ENCODE measurements at regions not wholly inside any gene's neighbourhood (a gene's known extent, or its start where the extent isn't known, plus 50 kb on each side); places are given as distances from the start of the nearest gene placed in this dataset.

DNA sequence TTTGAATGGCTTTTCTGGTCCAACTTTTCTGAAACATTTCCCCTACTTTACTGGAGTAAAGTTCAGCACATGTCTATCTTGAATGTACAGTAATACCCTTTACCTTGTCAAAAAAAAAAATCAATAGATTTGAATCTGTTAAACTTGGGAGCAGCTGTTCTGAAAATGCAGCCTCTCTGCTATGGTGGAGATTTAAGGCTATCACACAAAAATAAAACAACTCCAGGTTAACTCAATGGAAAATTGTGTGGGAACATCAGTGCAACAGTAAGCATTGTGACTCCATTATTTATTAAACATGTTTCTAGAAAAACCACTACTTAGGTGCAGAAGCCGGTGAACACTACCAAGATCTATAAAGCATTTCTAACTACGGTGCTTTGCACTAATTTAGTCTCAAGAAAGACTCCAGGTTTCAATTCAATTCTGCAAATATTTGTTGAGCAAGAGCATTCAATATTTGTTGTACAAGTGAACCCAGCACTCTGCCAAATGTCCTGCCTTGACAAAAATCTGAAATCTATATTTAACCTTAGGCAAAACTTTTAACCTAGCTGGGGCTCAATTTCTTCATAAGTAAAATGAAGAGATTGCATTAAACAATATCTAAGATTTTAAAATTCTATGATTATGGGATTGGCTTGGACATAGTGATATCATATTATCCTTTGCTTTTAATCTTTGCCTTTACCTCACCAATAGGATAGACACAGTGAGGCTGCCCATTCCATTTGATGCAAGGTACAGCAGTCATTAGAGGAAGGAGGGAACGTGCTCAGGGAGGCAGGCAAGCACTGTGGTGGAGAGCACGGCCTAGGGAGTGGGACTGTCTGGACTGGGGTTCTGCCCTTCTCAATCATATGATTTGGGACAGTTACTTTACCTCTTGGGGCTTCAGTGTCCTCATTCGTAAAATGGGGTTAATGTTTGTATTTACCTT lies 155.2 kb downstream of the KITLG start (continued):
- no peak for TF ChIP-seq CEBPB (IDR thresholded peaks at IDR 0.05; ENCODE audit: low read depth, low read length)

DNA sequence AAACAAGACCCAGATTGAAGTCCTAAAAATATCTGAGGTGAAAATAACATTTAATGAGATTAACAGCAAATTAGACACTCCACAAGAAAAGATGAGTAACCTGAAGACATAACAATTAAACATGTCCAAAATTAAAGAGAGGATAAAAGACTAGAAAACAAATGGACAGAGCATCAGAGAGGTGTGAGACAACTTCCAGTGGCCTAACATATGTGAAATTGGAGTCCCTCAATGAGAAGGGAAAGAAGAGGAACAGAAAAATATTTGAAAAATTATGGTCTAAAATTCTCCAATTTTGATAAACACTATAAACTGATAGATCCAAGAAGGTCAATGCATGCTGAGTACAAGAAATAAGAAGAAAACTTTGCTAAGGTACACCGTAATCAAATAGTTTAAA lies 151.9 kb downstream of the KITLG start:
- CTCF ChIA-PET, result no interaction called here
- WGBS, 2 experiments (ENCODE audit: extremely low coverage in 2 of 2, insufficient read length in 1 of 2), result no CpG with 5 or more reads among the region's 1 CpG
- no peak for TF ChIP-seq RAD21 (IDR thresholded peaks at IDR 0.05; ENCODE audit: low read length)
- no peak for TF ChIP-seq MXI1 (IDR thresholded peaks at IDR 0.05; ENCODE audit: borderline replicate concordance, low read depth, low read length)
- TF ChIP-seq CEBPB (IDR thresholded peaks at IDR 0.05; ENCODE audit: low read depth, low read length), result no peak
- no peak for TF ChIP-seq NFE2L2 (IDR thresholded peaks at IDR 0.05; ENCODE audit: low read depth, low read length)
- TF ChIP-seq BHLHE40 (IDR thresholded peaks at IDR 0.05; ENCODE audit: low read depth, low read length), result no peak
- no peak for TF ChIP-seq FOS (IDR thresholded peaks at IDR 0.05; ENCODE audit: low read depth, low read length)
- TF ChIP-seq SMC3 (IDR thresholded peaks at IDR 0.05; ENCODE audit: low read depth, low read length), result no peak
- no peak for TF ChIP-seq MAFK (IDR thresholded peaks at IDR 0.05; ENCODE audit: low read depth, low read length)
- TF ChIP-seq POLR2A (IDR thresholded peaks at IDR 0.05; ENCODE audit: low read depth, low read length), result no peak
- no peak for TF ChIP-seq RFX5 (IDR thresholded peaks at IDR 0.05; ENCODE audit: low read depth, low read length)
- TF ChIP-seq, protein P1, sequence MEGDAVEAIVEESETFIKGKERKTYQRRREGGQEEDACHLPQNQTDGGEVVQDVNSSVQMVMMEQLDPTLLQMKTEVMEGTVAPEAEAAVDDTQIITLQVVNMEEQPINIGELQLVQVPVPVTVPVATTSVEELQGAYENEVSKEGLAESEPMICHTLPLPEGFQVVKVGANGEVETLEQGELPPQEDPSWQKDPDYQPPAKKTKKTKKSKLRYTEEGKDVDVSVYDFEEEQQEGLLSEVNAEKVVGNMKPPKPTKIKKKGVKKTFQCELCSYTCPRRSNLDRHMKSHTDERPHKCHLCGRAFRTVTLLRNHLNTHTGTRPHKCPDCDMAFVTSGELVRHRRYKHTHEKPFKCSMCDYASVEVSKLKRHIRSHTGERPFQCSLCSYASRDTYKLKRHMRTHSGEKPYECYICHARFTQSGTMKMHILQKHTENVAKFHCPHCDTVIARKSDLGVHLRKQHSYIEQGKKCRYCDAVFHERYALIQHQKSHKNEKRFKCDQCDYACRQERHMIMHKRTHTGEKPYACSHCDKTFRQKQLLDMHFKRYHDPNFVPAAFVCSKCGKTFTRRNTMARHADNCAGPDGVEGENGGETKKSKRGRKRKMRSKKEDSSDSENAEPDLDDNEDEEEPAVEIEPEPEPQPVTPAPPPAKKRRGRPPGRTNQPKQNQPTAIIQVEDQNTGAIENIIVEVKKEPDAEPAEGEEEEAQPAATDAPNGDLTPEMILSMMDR (conservative IDR thresholded peaks at IDR 0.05; ENCODE audit: low read depth, low read length), result no peak
- TF ChIP-seq, protein P2, sequence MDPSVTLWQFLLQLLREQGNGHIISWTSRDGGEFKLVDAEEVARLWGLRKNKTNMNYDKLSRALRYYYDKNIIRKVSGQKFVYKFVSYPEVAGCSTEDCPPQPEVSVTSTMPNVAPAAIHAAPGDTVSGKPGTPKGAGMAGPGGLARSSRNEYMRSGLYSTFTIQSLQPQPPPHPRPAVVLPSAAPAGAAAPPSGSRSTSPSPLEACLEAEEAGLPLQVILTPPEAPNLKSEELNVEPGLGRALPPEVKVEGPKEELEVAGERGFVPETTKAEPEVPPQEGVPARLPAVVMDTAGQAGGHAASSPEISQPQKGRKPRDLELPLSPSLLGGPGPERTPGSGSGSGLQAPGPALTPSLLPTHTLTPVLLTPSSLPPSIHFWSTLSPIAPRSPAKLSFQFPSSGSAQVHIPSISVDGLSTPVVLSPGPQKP (IDR thresholded peaks at IDR 0.05; ENCODE audit: borderline replicate concordance, low read depth, low read length), result no peak
- TF ChIP-seq CHD1 (IDR thresholded peaks at IDR 0.05; ENCODE audit: low read depth, low read length), result no peak
- TF ChIP-seq MAZ (IDR thresholded peaks at IDR 0.05; ENCODE audit: borderline replicate concordance, low read depth, low read length), result no peak

More for the DNA sequence above, 151.9 kb downstream of the KITLG start:
- Histone ChIP-seq H2BK20ac (ENCODE audit: low read depth, low read length) (no peak overlapping the region), H4K91ac (ENCODE audit: insufficient read depth, low read depth, low read length) (no peak overlapping the region), H2BK5ac (ENCODE audit: low read depth, low read length, poor library complexity, severe bottlenecking) (no peak overlapping the region), H2AFZ (replicated peaks; ENCODE audit: low read length, poor library complexity) (no peak overlapping the region), H3K9me1 (ENCODE audit: insufficient read depth, low read length) (no peaks in the 10 kb centered on the region), H3K9me3 (ENCODE audit: control insufficient read depth, insufficient read depth, low read length) (peaks cover 5% of the 10 kb centered on the region), H2AK9ac (replicated peaks; ENCODE audit: low read depth, low read length, poor library complexity) (no peak overlapping the region), H2AK5ac (ENCODE audit: low read depth, low read length) (no peak overlapping the region), H4K8ac (ENCODE audit: low read depth in 2 of 2, low read length in 2 of 2) (no peak overlapping the region), H3K4me2 (ENCODE audit: low read depth, low read length) (no peak overlapping the region), H4K5ac (ENCODE audit: low read depth, low read length) (no peak overlapping the region), H3K23ac (ENCODE audit: low read depth, low read length) (no peak overlapping the region), H3K14ac (replicated peaks; ENCODE audit: low read depth, low read length) (no peak overlapping the region), H3K4ac (ENCODE audit: low read depth, low read length) (no peak overlapping the region), H3K27me3 (ENCODE audit: control insufficient read depth, insufficient read depth, low read length) (no peaks in the 10 kb centered on the region), H3K79me1 (ENCODE audit: low read depth in 1 of 2, low read length in 2 of 2) (no peaks in the 10 kb centered on the region), H3K18ac (ENCODE audit: low read depth, low read length) (no peak overlapping the region), H2BK15ac (ENCODE audit: low read depth, low read length) (no peak overlapping the region), H4K20me1 (ENCODE audit: insufficient read depth, low read length) (no peaks in the 10 kb centered on the region), H3K4me1 (ENCODE audit: control insufficient read depth, insufficient read depth, low read length) (peaks cover 4% of the 10 kb centered on the region; the same call in 1 of the 2 replicates), H3K36me3 (ENCODE audit: control insufficient read depth, insufficient read depth, low read length) (no peaks in the 10 kb centered on the region), H3K4me3 (ENCODE audit: insufficient read depth, low read depth, low read length) (no peak overlapping the region), H2BK120ac (ENCODE audit: low read depth, low read length) (no peak overlapping the region), H3K9ac (ENCODE audit: low read depth, low read length) (no peak overlapping the region), H3K56ac (ENCODE audit: extremely low read depth, insufficient read depth, low read length) (no peak overlapping the region), H3K27ac (ENCODE audit: insufficient read depth, low read length) (no peak overlapping the region)
- POLR2A ChIA-PET (ENCODE audit: unreplicated experiment), result no interaction called here
- no peak for DNase-seq
- no peak for ATAC-seq (ENCODE audit: low read depth)
- in situ Hi-C loops (cut with MboI; ENCODE audit: low sequenced_read_pairs), result no loop called here
- BruUV-seq (replicated peaks), result no TSS peak
- intact Hi-C loops (cut with micrococcal nuclease), result no loop called here
- dilution Hi-C loops (cut with HindIII; ENCODE audit: low sequenced_read_pairs, unreplicated experiment), result no loop called here

All from IMR-90 (cell line).